ENCODE measurements at regions not wholly inside any gene's neighbourhood (a gene's known extent, or its start where the extent isn't known, plus 50 kb on each side); places are given as distances from the start of the nearest gene placed in this dataset.

- intact Hi-C loops (cut with micrococcal nuclease) = no loop called here
- no peak for DNase-seq (ENCODE audit: unreplicated experiment)
- Mint-ChIP-seq H3K4me1 (ENCODE audit: insufficient read depth, unreplicated experiment) (no peaks in the 10 kb centered on the region), H3K36me3 (ENCODE audit: insufficient read depth, unreplicated experiment) (no peaks in the 10 kb centered on the region), H3K4me3 (ENCODE audit: unreplicated experiment) (no peak overlapping the region), H3K9me3 (ENCODE audit: unreplicated experiment) (peaks cover 7% of the 10 kb centered on the region), H3K27me3 (ENCODE audit: insufficient read depth, unreplicated experiment) (no peaks in the 10 kb centered on the region), H3K27ac (ENCODE audit: low read depth, unreplicated experiment) (no peak overlapping the region)
- TF ChIP-seq, protein P1, sequence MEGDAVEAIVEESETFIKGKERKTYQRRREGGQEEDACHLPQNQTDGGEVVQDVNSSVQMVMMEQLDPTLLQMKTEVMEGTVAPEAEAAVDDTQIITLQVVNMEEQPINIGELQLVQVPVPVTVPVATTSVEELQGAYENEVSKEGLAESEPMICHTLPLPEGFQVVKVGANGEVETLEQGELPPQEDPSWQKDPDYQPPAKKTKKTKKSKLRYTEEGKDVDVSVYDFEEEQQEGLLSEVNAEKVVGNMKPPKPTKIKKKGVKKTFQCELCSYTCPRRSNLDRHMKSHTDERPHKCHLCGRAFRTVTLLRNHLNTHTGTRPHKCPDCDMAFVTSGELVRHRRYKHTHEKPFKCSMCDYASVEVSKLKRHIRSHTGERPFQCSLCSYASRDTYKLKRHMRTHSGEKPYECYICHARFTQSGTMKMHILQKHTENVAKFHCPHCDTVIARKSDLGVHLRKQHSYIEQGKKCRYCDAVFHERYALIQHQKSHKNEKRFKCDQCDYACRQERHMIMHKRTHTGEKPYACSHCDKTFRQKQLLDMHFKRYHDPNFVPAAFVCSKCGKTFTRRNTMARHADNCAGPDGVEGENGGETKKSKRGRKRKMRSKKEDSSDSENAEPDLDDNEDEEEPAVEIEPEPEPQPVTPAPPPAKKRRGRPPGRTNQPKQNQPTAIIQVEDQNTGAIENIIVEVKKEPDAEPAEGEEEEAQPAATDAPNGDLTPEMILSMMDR (IDR thresholded peaks at IDR 0.05; ENCODE audit: unreplicated experiment) = no peak
- no TSS peak for BruUV-seq (replicated peaks)
- ChIA-PET POLR2A (no interaction called here), CTCF (interaction anchor here (1.0 kb wide), 1 partner anchor 46 kb away, joined by 4 read pairs; no protein-coding TSS in a partner anchor)
These were observed 207.9 kb downstream of the CMPK2 start for GRCh38 chr2:6657855-6658254.

GRCh38 chr2:6664332-6665061 is 201.2 kb downstream of the CMPK2 start:
- Mint-ChIP-seq H3K4me3 (ENCODE audit: unreplicated experiment) (no peak overlapping the region), H3K36me3 (ENCODE audit: insufficient read depth, unreplicated experiment) (no peaks in the 10 kb centered on the region), H3K9me3 (ENCODE audit: unreplicated experiment) (no peaks in the 10 kb centered on the region), H3K4me1 (ENCODE audit: insufficient read depth, unreplicated experiment) (no peaks in the 10 kb centered on the region), H3K27me3 (ENCODE audit: insufficient read depth, unreplicated experiment) (no peaks in the 10 kb centered on the region), H3K27ac (ENCODE audit: low read depth, unreplicated experiment) (no peak overlapping the region)
- intact Hi-C loops (cut with micrococcal nuclease) = no loop called here
- ChIA-PET CTCF (interaction anchor here (0.6 kb wide), 1 partner anchor 1749 kb away, joined by 3 read pairs; no protein-coding TSS in a partner anchor), POLR2A (no interaction called here)
- no TSS peak for BruUV-seq (replicated peaks)
- TF ChIP-seq, protein P1 (IDR thresholded peaks at IDR 0.05; ENCODE audit: unreplicated experiment) = no peak
- DNase-seq (ENCODE audit: unreplicated experiment) = no peak

DNA sequence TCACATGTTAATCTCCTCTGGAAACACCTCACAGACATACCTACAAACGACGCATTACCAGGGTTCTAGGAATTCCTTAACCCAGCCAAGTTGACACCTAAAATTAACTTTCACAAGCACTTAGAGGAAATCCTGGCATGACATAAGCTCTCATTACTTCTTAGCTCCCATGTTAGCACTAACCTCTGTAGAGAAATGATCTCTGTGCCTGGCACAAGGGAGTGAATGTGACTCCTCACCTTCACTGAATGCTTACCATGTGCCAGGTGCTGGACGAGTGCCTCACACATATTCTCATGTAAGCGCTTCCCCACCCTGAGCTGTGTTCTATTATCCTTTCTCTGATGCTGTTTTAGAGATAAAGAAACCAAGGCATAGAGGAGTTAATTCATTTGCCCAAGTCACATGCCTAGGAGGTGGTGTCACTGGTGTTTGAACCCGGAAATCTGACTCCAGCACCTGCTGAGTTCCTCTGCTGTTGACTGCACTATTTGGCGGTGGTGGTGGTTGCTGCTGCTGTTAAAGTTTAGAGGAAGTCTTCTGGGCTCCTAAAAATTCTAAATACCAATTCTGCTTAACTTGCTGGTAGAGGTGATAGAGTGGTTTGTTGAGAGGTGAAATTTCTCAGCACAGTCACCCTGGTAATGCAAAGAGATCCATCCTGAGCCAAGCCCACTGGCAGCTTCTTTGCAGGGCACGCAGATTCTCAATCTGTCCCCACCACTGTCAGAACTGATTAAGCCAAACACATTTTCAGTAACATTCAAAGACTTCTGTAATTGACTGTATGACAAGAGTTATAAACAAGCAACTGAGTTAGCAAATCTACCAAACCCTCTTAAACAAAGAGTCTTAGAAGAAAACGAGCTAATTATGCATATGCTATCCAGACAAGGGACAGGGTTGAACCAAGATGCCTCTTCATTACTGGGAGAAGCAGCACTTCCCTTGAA is 200.3 kb downstream of the CMPK2 start:
- CTCF ChIA-PET = interaction anchor here (0.6 kb wide), 1 partner anchor 1748 kb away, joined by 3 read pairs; no protein-coding TSS in a partner anchor
- H3K9me3 Mint-ChIP-seq (ENCODE audit: unreplicated experiment) = no peaks in the 10 kb centered on the region
- no peak overlapping the region for H3K4me3 Mint-ChIP-seq (ENCODE audit: unreplicated experiment)
- POLR2A ChIA-PET = interaction anchor here (0.5 kb wide), 1 partner anchor 32 kb away, joined by 4 read pairs; no protein-coding TSS in a partner anchor
- H3K27ac Mint-ChIP-seq (ENCODE audit: low read depth, unreplicated experiment) = no peak overlapping the region
- H3K36me3 Mint-ChIP-seq (ENCODE audit: insufficient read depth, unreplicated experiment) = no peaks in the 10 kb centered on the region
- intact Hi-C loops (cut with micrococcal nuclease) = no loop called here
- no peaks in the 10 kb centered on the region for H3K4me1 Mint-ChIP-seq (ENCODE audit: insufficient read depth, unreplicated experiment)
- H3K27me3 Mint-ChIP-seq (ENCODE audit: insufficient read depth, unreplicated experiment) = no peaks in the 10 kb centered on the region
- no peak for DNase-seq (ENCODE audit: unreplicated experiment)
- TF ChIP-seq, protein P1 (IDR thresholded peaks at IDR 0.05; ENCODE audit: unreplicated experiment) = no peak
- BruUV-seq (replicated peaks) = no TSS peak

DNA sequence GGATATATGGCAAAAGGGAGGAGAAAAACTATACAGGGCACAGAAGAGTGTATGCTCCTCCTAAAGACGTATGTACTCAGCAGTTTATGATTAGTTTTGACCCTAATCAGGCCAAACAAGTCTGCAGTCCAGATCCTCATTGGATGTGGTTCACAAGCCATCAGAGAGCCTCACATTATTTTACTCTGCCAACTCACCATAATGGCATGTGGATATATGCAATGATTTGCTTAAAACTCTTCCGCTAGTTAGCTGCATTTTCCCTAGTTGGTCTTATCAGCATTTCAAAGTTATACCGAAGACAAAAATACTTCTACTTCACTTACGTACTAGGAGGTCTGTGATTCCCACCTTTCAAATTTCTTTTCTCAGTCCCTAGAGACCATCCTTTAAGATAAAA is 198.4 kb downstream of the CMPK2 start:
- no peak overlapping the region for H3K4me3 Mint-ChIP-seq (ENCODE audit: unreplicated experiment)
- no TSS peak for BruUV-seq (replicated peaks)
- no peaks in the 10 kb centered on the region for H3K9me3 Mint-ChIP-seq (ENCODE audit: unreplicated experiment)
- H3K4me1 Mint-ChIP-seq (ENCODE audit: insufficient read depth, unreplicated experiment) = no peaks in the 10 kb centered on the region
- TF ChIP-seq, protein P1 (IDR thresholded peaks at IDR 0.05; ENCODE audit: unreplicated experiment) = no peak
- intact Hi-C loops (cut with micrococcal nuclease) = no loop called here
- DNase-seq (ENCODE audit: unreplicated experiment) = no peak
- no peaks in the 10 kb centered on the region for H3K27me3 Mint-ChIP-seq (ENCODE audit: insufficient read depth, unreplicated experiment)
- H3K36me3 Mint-ChIP-seq (ENCODE audit: insufficient read depth, unreplicated experiment) = no peaks in the 10 kb centered on the region
- no peak overlapping the region for H3K27ac Mint-ChIP-seq (ENCODE audit: low read depth, unreplicated experiment)
- POLR2A ChIA-PET = no interaction called here
- CTCF ChIA-PET = no interaction called here

Measured in MCF 10A (cell line).